Kidney epithelial cell (primary cell): ENCODE measurements at regions not wholly inside any gene's neighbourhood (a gene's known extent, or its start where the extent isn't known, plus 50 kb on each side); places are given as distances from the start of the nearest gene placed in this dataset.
"Not testable (repeated sequence)": the region's sequence is repeated elsewhere in the genome, so short reads cannot be mapped to it uniquely, and the experiment has no call there.

ENCODE experiments used
- DNase-seq: peaks from one replicate; pipeline ENCODE4 v3.0.0-alpha.2; 2010; ENCODE audit warnings: low read depth
- H3K27me3 ChIP-seq: 2 replicates; pipeline ENCODE4 v1.6.0; 2011; ENCODE audit warnings: low read length; ENCODE audit not compliant: control insufficient read depth, insufficient read depth
- H3K36me3 ChIP-seq: 2 replicates; pipeline ENCODE4 v1.5.1; 2011; ENCODE audit warnings: low read length; ENCODE audit not compliant: control insufficient read depth, insufficient read depth
- H3K4me3 ChIP-seq: 2 replicates; pipeline ENCODE4 v1.5.1; 2011; ENCODE audit warnings: low read depth, mild to moderate bottlenecking, control low read depth, low read length
- TF ChIP-seq, protein P1 (sequence below): IDR thresholded peaks from 2 replicates; pipeline ENCODE4 v1.5.1; 2011; ENCODE audit warnings: mild to moderate bottlenecking, moderate library complexity, low read length, control low read depth, inconsistent platforms; ENCODE audit not compliant: insufficient read depth, poor library complexity, severe bottlenecking

DNA sequence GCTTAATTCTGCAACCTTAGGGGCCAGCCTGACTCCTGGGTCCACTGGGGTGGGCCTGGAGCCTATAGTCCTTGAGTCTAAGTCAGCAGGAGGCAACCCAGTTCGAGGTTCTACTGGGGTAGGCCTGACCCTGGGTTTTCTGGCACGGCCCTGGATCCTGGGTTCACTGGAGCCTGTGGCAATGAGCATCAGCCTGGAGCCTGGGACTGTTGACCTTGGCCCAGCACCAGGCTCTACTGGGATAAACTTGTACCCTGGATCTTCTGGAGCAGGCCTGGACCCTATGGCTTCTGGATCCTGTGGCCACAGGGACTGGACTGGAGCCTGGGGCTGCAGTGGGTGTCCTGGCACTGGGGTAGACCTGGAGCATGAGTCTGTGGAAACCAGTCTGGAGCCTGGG, 874.3 kb upstream of the INTU start:
- no peak for DNase-seq
- TF ChIP-seq, protein P1, sequence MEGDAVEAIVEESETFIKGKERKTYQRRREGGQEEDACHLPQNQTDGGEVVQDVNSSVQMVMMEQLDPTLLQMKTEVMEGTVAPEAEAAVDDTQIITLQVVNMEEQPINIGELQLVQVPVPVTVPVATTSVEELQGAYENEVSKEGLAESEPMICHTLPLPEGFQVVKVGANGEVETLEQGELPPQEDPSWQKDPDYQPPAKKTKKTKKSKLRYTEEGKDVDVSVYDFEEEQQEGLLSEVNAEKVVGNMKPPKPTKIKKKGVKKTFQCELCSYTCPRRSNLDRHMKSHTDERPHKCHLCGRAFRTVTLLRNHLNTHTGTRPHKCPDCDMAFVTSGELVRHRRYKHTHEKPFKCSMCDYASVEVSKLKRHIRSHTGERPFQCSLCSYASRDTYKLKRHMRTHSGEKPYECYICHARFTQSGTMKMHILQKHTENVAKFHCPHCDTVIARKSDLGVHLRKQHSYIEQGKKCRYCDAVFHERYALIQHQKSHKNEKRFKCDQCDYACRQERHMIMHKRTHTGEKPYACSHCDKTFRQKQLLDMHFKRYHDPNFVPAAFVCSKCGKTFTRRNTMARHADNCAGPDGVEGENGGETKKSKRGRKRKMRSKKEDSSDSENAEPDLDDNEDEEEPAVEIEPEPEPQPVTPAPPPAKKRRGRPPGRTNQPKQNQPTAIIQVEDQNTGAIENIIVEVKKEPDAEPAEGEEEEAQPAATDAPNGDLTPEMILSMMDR = no peak
- H3K4me3 ChIP-seq = no peak overlapping the region

DNA sequence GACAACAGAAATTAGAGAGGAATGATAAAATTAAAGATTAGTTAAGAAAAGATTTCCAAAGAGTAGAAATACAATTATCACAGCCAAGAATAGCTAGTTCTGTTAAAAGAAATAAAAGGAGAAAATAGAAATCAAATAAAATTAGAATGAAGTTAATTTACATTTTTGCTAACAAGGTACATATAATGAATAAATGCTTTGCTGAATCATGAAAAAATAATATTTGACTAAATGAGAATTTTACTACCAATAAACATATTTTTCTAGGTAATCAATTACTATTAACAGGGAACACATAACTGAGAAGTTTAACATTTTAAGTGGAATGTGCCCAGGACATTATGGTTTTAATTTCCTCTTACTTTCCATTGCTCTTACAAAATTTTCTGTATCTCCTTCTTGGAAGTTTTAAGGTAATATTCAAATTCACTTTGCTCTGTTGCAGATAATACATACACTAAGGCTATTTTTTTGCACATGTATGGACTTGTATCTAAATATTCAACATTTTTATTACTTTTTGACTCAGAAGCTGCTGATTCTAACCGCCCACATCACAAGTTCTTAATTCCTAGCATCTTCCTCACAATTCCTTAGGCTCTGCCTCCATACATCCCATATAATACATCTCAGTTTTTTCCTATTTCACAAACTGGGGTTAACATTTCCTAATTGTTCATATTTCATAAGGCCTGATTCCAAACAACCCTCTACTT, 870.7 kb upstream of the INTU start:
- TF ChIP-seq, protein P1 = no peak
- Histone ChIP-seq H3K27me3 (no peaks in the 10 kb centered on the region), H3K36me3 (no peaks in the 10 kb centered on the region), H3K4me3 (no peak overlapping the region)
- DNase-seq = no peak

More for the DNA sequence above, 874.3 kb upstream of the INTU start:
- Histone ChIP-seq H3K36me3 (no peaks in the 10 kb centered on the region), H3K27me3 (no peaks in the 10 kb centered on the region)

DNA sequence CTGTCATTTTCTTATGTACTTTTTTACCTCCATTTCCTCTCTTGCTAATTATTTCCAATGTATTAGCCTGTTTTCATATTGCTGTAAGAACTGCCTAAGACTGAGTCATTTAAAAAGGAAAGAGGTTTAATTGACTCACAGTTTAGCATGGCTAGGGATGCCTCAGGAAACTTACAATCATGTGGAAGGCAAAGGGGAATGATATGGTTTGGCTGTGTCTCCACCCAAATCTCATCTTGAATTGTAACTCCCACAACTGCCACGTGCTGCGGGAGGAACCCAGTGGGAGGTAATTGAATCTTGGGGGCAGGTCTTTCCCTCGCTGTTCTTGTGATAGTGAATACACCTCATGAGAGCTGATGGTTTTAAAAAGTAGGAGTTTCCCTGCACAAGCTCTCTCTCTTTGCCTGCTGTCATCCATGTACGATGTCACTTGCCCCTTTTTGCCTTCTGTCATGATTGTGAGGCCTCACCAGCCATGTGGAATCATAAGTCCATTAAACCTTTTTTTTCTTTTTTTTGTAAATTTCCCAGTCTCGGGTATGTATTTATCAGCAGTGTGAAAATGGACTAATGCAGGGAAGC, 870.0 kb upstream of the INTU start:
- H3K4me3 ChIP-seq = no peak overlapping the region
- no peak for DNase-seq
- TF ChIP-seq, protein P1 = no peak
- H3K27me3 ChIP-seq = no peaks in the 10 kb centered on the region
- H3K36me3 ChIP-seq = no peaks in the 10 kb centered on the region

DNA sequence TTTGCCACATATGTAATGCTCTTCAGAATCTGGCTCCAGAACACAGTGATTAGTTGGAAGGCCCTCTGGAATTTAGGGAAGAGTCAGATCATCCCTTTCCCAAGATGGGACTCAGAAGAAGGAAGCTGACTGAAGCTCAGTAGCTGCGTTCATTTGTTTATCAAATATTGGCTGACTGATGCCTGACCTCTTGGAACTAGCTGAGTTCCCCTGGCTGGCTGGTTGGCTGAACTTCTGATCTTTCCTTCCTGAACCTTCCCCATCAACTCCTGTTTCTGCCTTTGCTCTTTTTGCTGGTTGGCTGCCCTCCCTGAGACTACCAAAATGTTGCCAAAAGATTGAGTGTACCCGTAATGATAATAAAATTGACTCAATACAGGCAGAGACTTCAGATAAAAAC, 866.5 kb upstream of the INTU start:
- no peak for DNase-seq
- H3K4me3 ChIP-seq = no peak overlapping the region
- no peaks in the 10 kb centered on the region for H3K36me3 ChIP-seq
- no peaks in the 10 kb centered on the region for H3K27me3 ChIP-seq
- TF ChIP-seq, protein P1 = no peak

DNA sequence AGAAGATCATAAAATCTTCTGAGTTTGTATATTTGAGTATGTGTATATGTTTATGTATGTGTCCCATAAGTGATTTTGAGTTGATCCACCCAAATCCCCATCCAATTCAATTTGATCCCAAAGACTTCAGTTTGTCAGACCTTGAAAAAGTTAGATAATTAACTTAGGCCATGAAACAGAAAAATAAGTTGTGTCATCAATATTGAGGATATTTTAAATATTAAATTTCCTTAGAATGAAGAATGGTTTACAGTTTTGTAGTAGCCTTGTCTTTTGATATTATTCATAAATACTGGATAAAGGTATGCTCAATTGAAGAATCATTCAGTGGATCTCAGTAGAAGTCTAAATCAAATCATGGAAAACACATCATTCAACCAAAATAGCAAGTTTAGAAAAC, 864.4 kb upstream of the INTU start:
- DNase-seq = no peak
- TF ChIP-seq, protein P1 = no peak
- no peak overlapping the region for H3K4me3 ChIP-seq
- H3K27me3 ChIP-seq = no peaks in the 10 kb centered on the region
- H3K36me3 ChIP-seq = no peaks in the 10 kb centered on the region

DNA sequence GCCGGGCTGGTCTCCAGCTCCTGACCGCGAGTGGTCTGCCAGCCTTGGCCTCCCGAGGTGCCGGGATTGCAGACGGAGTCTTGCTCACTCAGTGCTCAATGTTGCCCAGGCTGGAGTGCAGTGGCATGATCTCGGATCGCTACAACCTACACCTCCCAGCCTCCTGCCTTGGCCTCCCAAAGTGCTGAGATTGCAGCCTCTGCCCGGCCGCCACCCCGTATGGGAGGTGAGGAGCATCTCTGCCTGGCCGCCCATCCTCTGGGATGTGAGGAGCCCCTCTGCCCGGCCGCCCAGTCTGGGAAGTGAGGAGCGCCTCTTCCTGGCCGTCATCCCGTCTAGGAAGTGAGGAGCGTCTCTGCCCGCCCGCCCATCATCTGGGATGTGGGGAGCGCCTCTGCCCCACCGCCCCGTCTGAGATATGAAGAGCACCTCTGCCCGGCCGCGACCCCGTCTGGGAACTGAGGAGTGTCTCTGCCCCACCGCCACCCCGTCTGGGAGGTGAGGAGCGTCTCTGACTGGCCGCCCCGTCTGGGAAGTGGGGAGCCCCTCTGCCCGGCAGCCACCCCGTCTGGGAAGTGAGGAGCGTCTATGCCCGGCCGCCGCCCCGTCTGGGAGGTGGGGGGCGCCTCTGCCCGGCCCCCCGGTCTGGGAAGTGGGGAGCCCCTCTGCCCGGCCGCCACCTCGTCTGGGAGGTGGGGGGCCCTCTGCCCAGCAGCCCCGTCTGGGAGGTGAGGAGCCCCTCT, 861.8 kb upstream of the INTU start:
- not testable (repeated sequence) for DNase-seq, H3K4me3 ChIP-seq, H3K27me3 ChIP-seq, H3K36me3 ChIP-seq

DNA sequence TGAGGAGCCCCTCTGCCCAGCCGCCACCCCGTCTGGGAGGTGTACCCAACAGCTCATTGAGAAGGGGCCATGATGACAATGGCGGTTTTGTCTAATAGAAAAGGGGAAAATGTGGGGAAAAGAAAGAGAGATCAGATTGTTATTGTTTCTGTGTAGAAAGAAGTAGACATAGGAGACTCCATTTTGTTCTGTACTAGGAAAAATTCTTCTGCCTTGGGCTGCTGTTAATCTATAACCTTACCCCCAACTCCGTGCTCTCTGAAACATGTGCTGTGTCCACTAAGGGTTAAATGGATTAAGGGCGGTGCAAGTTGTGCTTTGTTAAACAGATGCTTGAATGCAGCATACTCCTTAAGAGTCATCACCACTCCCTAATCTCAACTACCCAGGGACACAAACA, 861.1 kb upstream of the INTU start:
- not testable (repeated sequence) for H3K27me3 ChIP-seq, H3K4me3 ChIP-seq, DNase-seq, H3K36me3 ChIP-seq
